SK-N-SH treated with all-trans-retinoic acid at 6 μM for 48 hours (cell line): ENCODE measurements at regions not wholly inside any gene's neighbourhood (a gene's known extent, or its start where the extent isn't known, plus 50 kb on each side); places are given as distances from the start of the nearest gene placed in this dataset.

ENCODE experiments used
- ATAC-seq: fragments of 200-7000 bp; cut with Tn5 transposase; 3 replicates; pipeline ENCODE4 v1.9.1; 2020; ENCODE audit warnings: mild to moderate bottlenecking, moderate library complexity
- ARNTL ChIP-seq: fragments of 450-650 bp; formaldehyde crosslinking; IDR thresholded peaks from 2 replicates; pipeline ENCODE4 v1.5.0; 2020; ENCODE audit warnings: low read depth, mild to moderate bottlenecking, moderate library complexity, borderline replicate concordance
- BACH2 ChIP-seq: fragments of 250-450 bp; sonication (Bioruptor Pico); IDR thresholded peaks from 2 replicates; pipeline ENCODE4 v1.9.0; 2021; ENCODE audit warnings: mild to moderate bottlenecking, borderline replicate concordance
- CSDC2 ChIP-seq: fragments of 250-450 bp; sonication (Bioruptor Pico); IDR thresholded peaks from 2 replicates; pipeline ENCODE4 v1.5.0; 2020; ENCODE audit warnings: mild to moderate bottlenecking, moderate library complexity
- CSRNP3 ChIP-seq: fragments of 250-450 bp; sonication (Bioruptor Pico); IDR thresholded peaks from 2 replicates; pipeline ENCODE4 v1.5.1; 2021; ENCODE audit warnings: mild to moderate bottlenecking, moderate library complexity
- ESRRG ChIP-seq: fragments of 250-450 bp; sonication (Bioruptor Pico); IDR thresholded peaks from 2 replicates; pipeline ENCODE4 v1.6.1; 2021; ENCODE audit warnings: mild to moderate bottlenecking
- GLIS3 ChIP-seq: fragments of 250-450 bp; sonication (Bioruptor Pico); IDR thresholded peaks from 2 replicates; pipeline ENCODE4 v1.5.0; 2020; ENCODE audit warnings: mild to moderate bottlenecking, moderate library complexity
- ISL1 ChIP-seq: fragments of 250-450 bp; sonication (Bioruptor Pico); IDR thresholded peaks from 2 replicates; pipeline ENCODE4 v2.1.2; 2022; ENCODE audit warnings: mild to moderate bottlenecking, moderate library complexity
- POU6F1 ChIP-seq: fragments of 250-450 bp; sonication (Bioruptor Pico); IDR thresholded peaks from 2 replicates; pipeline ENCODE4 v1.8.0; 2021; ENCODE audit warnings: low read depth, mild to moderate bottlenecking, moderate library complexity, borderline replicate concordance
- RARB ChIP-seq: fragments of 250-450 bp; sonication (Bioruptor Pico); IDR thresholded peaks from 2 replicates; pipeline ENCODE4 v1.8.0; 2021; ENCODE audit warnings: mild to moderate bottlenecking, moderate library complexity
- SNAI2 ChIP-seq: fragments of 250-450 bp; sonication (Bioruptor Pico); IDR thresholded peaks from 2 replicates; pipeline ENCODE4 v1.5.0; 2020; ENCODE audit warnings: mild to moderate bottlenecking, moderate library complexity
- TCF4 ChIP-seq: fragments of 250-450 bp; sonication (Bioruptor Pico); IDR thresholded peaks from 2 replicates; pipeline ENCODE4 v1.8.0; 2021; ENCODE audit warnings: mild to moderate bottlenecking, moderate library complexity, borderline replicate concordance
- TOX ChIP-seq: fragments of 250-450 bp; sonication (Bioruptor Pico); IDR thresholded peaks from 2 replicates; pipeline ENCODE4 v1.8.0; 2021; ENCODE audit warnings: mild to moderate bottlenecking, moderate library complexity, borderline replicate concordance
- ZC3H10 ChIP-seq: fragments of 250-450 bp; sonication (Bioruptor Pico); IDR thresholded peaks from 2 replicates; pipeline ENCODE4 v1.5.1; 2021; ENCODE audit warnings: mild to moderate bottlenecking, moderate library complexity
- ZFP3 ChIP-seq: fragments of 250-450 bp; sonication (Bioruptor Pico); IDR thresholded peaks from 2 replicates; pipeline ENCODE4 v1.5.0; 2020; ENCODE audit warnings: mild to moderate bottlenecking, moderate library complexity
- ZNF565 ChIP-seq: fragments of 450-650 bp; formaldehyde crosslinking; conservative IDR thresholded peaks from 2 replicates; pipeline ENCODE4 v1.5.0; 2020; ENCODE audit warnings: low read depth, mild to moderate bottlenecking, moderate library complexity
- ZNF70 ChIP-seq: fragments of 450-650 bp; formaldehyde crosslinking; IDR thresholded peaks from 2 replicates; pipeline ENCODE4 v1.5.0; 2020; ENCODE audit warnings: mild to moderate bottlenecking, moderate library complexity
- ZNF8 ChIP-seq: fragments of 450-650 bp; formaldehyde crosslinking; IDR thresholded peaks from 2 replicates; pipeline ENCODE4 v1.5.0; 2020; ENCODE audit warnings: mild to moderate bottlenecking, moderate library complexity
- TF ChIP-seq, protein P1 (sequence below): fragments of 250-450 bp; sonication (Bioruptor Pico); IDR thresholded peaks from 2 replicates; pipeline ENCODE4 v1.5.0; 2020; ENCODE audit warnings: mild to moderate bottlenecking, moderate library complexity

- no peak for ATAC-seq
- TF ChIP-seq, protein P1, sequence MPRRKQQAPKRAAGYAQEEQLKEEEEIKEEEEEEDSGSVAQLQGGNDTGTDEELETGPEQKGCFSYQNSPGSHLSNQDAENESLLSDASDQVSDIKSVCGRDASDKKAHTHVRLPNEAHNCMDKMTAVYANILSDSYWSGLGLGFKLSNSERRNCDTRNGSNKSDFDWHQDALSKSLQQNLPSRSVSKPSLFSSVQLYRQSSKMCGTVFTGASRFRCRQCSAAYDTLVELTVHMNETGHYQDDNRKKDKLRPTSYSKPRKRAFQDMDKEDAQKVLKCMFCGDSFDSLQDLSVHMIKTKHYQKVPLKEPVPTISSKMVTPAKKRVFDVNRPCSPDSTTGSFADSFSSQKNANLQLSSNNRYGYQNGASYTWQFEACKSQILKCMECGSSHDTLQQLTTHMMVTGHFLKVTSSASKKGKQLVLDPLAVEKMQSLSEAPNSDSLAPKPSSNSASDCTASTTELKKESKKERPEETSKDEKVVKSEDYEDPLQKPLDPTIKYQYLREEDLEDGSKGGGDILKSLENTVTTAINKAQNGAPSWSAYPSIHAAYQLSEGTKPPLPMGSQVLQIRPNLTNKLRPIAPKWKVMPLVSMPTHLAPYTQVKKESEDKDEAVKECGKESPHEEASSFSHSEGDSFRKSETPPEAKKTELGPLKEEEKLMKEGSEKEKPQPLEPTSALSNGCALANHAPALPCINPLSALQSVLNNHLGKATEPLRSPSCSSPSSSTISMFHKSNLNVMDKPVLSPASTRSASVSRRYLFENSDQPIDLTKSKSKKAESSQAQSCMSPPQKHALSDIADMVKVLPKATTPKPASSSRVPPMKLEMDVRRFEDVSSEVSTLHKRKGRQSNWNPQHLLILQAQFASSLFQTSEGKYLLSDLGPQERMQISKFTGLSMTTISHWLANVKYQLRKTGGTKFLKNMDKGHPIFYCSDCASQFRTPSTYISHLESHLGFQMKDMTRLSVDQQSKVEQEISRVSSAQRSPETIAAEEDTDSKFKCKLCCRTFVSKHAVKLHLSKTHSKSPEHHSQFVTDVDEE, result no peak
- TF ChIP-seq ZNF565 (no peak), CSDC2 (CRISPR knock-in tag) (no peak)
- TF ChIP-seq, all 23 proteins: peak for 0
These were observed 195.3 kb downstream of the CYB561 start for GRCh38 chr17:63250830-63251229.

- no peak for TF ChIP-seq ZNF70
- no peak for TF ChIP-seq ZNF8
- no peak for TF ChIP-seq TOX (CRISPR knock-in tag)
- no peak for TF ChIP-seq GLIS3 (CRISPR knock-in tag)
- TF ChIP-seq, protein P1, result no peak
- TF ChIP-seq ZFP3 (CRISPR knock-in tag), result no peak
- no peak for TF ChIP-seq BACH2 (CRISPR knock-in tag)
- TF ChIP-seq CSDC2 (CRISPR knock-in tag), result no peak
- TF ChIP-seq POU6F1, result no peak
- TF ChIP-seq ARNTL (CRISPR knock-in tag), result no peak
- TF ChIP-seq, all 23 proteins: peak for 0
- no peak for ATAC-seq
These were observed 187.3 kb downstream of the CYB561 start for GRCh38 chr17:63258785-63259184.

GRCh38 chr17:63262751-63263476 lies 183.2 kb downstream of the CYB561 start:
- TF ChIP-seq ESRRG (CRISPR knock-in tag), result no peak
- TF ChIP-seq SNAI2 (CRISPR knock-in tag), result no peak
- no peak for TF ChIP-seq CSDC2 (CRISPR knock-in tag)
- peak; percentile 96 for TF ChIP-seq TCF4 (CRISPR knock-in tag)
- TF ChIP-seq RARB (CRISPR knock-in tag), result no peak
- TF ChIP-seq CSRNP3, result peak; percentile 18; the same call in 1 of the 2 replicates
- TF ChIP-seq, protein P1, result peak; percentile 55; the same call in 1 of the 2 replicates
- TF ChIP-seq ISL1 (CRISPR knock-in tag), result peak; percentile 97
- TF ChIP-seq ZC3H10, result no peak
- no peak for ATAC-seq
